HepG2 (cell line): ENCODE measurements at regions not wholly inside any gene's neighbourhood (a gene's known extent, or its start where the extent isn't known, plus 50 kb on each side); places are given as distances from the start of the nearest gene placed in this dataset.

ENCODE experiments used
- GABPB1 ChIP-seq: IDR thresholded peaks from 2 replicates; pipeline ENCODE4 v1.6.1; 2016; ENCODE audit warnings: mild to moderate bottlenecking, missing genetic modification reagents, moderate library complexity, missing compliant biosample characterization
- NCOR1 ChIP-seq: fragments of 200-600 bp; sonication (generic); IDR thresholded peaks from 2 replicates; pipeline ENCODE4 v1.7.0; 2017; ENCODE audit warnings: antibody characterized with exemption, low read length, borderline replicate concordance
- NFYC ChIP-seq: IDR thresholded peaks from 2 replicates; pipeline ENCODE4 v1.6.1; 2016; ENCODE audit warnings: missing genetic modification reagents, missing compliant biosample characterization
- NR1H2 ChIP-seq: sonication (generic); formaldehyde crosslinking; IDR thresholded peaks from 2 replicates; pipeline ENCODE4 v1.8.1; 2022; ENCODE audit warnings: low read depth, missing genetic modification reagents, borderline replicate concordance
- RORA ChIP-seq: sonication (generic); formaldehyde crosslinking; IDR thresholded peaks from 2 replicates; pipeline ENCODE4 v1.5.0; 2020; ENCODE audit warnings: mild to moderate bottlenecking, missing genetic modification reagents, moderate library complexity
- ZBTB3 ChIP-seq: sonication (generic); formaldehyde crosslinking; IDR thresholded peaks from 2 replicates; pipeline ENCODE4 v1.4.0; 2020; ENCODE audit warnings: low read depth, mild to moderate bottlenecking, moderate library complexity, missing genetic modification reagents, borderline replicate concordance
- ZNF17 ChIP-seq: sonication (generic); formaldehyde crosslinking; IDR thresholded peaks from 2 replicates; pipeline ENCODE4 v1.5.0; 2020; ENCODE audit warnings: mild to moderate bottlenecking, missing genetic modification reagents
- ZNF563 ChIP-seq: sonication (generic); formaldehyde crosslinking; IDR thresholded peaks from 2 replicates; pipeline ENCODE4 v1.8.0; 2022; ENCODE audit warnings: mild to moderate bottlenecking, moderate library complexity, missing genetic modification reagents
- ZNF773 ChIP-seq: sonication (generic); formaldehyde crosslinking; IDR thresholded peaks from 2 replicates; pipeline ENCODE4 v1.4.0; 2020; ENCODE audit warnings: missing genetic modification reagents, borderline replicate concordance
- TF ChIP-seq, protein P1 (sequence below): sonication (generic); formaldehyde crosslinking; IDR thresholded peaks from 2 replicates; pipeline ENCODE4 v1.9.0; 2022; ENCODE audit warnings: missing genetic modification reagents, mild to moderate bottlenecking, borderline replicate concordance

DNA sequence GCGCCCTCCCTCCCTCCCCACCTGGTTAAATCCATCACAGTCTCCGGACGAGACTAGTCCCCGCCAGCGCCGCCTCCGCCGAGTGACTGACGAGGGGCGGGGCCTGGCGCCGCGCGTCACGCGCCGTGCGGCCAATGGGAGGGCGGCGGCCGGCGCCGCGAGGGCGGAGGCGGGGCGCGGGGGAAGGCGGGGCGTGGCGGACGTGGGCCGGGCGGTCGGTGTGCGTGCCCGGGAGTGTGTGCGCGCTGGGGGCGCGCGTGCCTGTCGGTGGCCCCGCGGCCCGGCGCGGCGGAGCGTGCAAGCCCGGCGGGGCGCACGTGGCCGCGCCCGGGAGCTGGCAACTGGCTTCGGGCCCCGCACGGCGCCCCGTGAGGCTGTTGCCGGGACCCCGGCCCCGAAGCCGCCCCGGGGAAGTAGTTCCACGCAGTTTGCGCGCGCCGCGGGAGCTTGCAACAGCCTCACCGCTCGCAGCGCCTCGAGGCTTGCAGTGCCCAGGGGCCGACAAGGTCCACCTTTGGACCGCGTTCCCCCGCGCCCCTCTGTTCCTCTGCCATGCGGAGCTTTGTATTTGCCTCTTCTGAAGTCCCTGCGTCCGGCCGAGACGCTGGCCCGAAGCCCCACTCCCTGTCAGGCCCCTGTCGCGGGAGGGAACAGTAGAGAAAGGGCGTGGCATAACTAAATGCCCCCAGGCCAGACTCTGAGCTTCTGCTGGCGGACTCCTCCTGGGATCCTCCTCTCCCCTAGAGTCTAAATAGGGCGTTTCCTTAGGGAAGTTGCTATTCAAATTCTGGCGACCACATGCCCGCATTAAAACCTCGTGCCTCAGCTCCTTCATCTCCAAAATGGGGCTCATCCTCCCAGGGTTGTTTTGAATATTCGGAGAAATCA, 400.9 kb downstream of the SHQ1 start (continued):
- no peak for TF ChIP-seq NR1H2
- no peak; the same call in 1 of the 2 replicates for TF ChIP-seq GABPB1 (CRISPR knock-in tag)
- TF ChIP-seq RORA = no peak
- TF ChIP-seq ZNF773 (CRISPR knock-in tag) = peak; percentile 84; the same call in 1 of the 2 replicates
- TF ChIP-seq NCOR1 = no peak
- TF ChIP-seq ZBTB3 (CRISPR knock-in tag) = no peak
- TF ChIP-seq, protein P1, sequence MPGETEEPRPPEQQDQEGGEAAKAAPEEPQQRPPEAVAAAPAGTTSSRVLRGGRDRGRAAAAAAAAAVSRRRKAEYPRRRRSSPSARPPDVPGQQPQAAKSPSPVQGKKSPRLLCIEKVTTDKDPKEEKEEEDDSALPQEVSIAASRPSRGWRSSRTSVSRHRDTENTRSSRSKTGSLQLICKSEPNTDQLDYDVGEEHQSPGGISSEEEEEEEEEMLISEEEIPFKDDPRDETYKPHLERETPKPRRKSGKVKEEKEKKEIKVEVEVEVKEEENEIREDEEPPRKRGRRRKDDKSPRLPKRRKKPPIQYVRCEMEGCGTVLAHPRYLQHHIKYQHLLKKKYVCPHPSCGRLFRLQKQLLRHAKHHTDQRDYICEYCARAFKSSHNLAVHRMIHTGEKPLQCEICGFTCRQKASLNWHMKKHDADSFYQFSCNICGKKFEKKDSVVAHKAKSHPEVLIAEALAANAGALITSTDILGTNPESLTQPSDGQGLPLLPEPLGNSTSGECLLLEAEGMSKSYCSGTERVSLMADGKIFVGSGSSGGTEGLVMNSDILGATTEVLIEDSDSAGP (CRISPR knock-in tag) = 0 out of 2 replicates have a peak, but pooled peaks have one; percentile 40
- no peak for TF ChIP-seq NFYC (CRISPR knock-in tag)
- peak; percentile 86 for TF ChIP-seq ZNF563 (CRISPR knock-in tag)
- no peak for TF ChIP-seq ZNF17 (CRISPR knock-in tag)
